SK-N-MC (cell line): ENCODE measurements at regions not wholly inside any gene's neighbourhood (a gene's known extent, or its start where the extent isn't known, plus 50 kb on each side); places are given as distances from the start of the nearest gene placed in this dataset.

Experiments used
- EZH2 ChIP-seq: fragments of 200-600 bp; sonication (generic); IDR thresholded peaks from one replicate; pipeline ENCODE4 v1.6.1; 2017; ENCODE audit warnings: antibody characterized with exemption
- POLR2AphosphoS5 ChIP-seq: IDR thresholded peaks from 2 replicates; pipeline ENCODE4 v1.6.1; 2012; ENCODE audit warnings: mild to moderate bottlenecking, low read depth, low read length, borderline replicate concordance

GRCh38 chr2:117714110-117714509 lies 100.4 kb upstream of the DDX18 start:
- TF ChIP-seq EZH2 (no peak), POLR2AphosphoS5 (no peak)
